WTC11 (cell line): ENCODE measurements at regions not wholly inside any gene's neighbourhood (a gene's known extent, or its start where the extent isn't known, plus 50 kb on each side); places are given as distances from the start of the nearest gene placed in this dataset.
"Not testable (repeated sequence)": the region's sequence is repeated elsewhere in the genome, so short reads cannot be mapped to it uniquely, and the experiment has no call there.

Experiments used
- ATAC-seq: fragments of 200-7000 bp; cut with Tn5 transposase; 2 replicates; pipeline ENCODE4 v1.10.0; 2021; ENCODE audit warnings: mild to moderate bottlenecking, moderate library complexity
- CTCF ChIA-PET: fragments of 300-600 bp; sonication (Branson Sonifier 250); formaldehyde crosslinking; loops from one replicate; lab custom pipeline; 2021; ENCODE audit warnings: antibody characterized with exemption; lab: Charles Lee
- POLR2A ChIA-PET: fragments of 350-600 bp; sonication (Branson Sonifier 250); formaldehyde crosslinking; loops from one replicate; lab custom pipeline; 2021; ENCODE audit warnings: antibody characterized with exemption; lab: Charles Lee
- DNase-seq: peaks from one replicate; pipeline ENCODE4 v3.0.0; 2021; ENCODE audit warnings: low spot score
- H3K27ac Mint-ChIP-seq: 2 replicates; pipeline ENCODE4 v1.8.0; 2021; ENCODE audit warnings: mixed read lengths
- H3K27me3 Mint-ChIP-seq: 2 replicates; pipeline ENCODE4 v1.8.0; 2021; ENCODE audit warnings: low read depth, mild to moderate bottlenecking, moderate library complexity, mixed read lengths
- H3K36me3 Mint-ChIP-seq: 2 replicates; pipeline ENCODE4 v1.8.0; 2021; ENCODE audit warnings: mixed read lengths
- H3K4me1 Mint-ChIP-seq: 2 replicates; pipeline ENCODE4 v1.8.0; 2022; ENCODE audit warnings: mixed read lengths
- H3K4me3 Mint-ChIP-seq: 2 replicates; pipeline ENCODE4 v1.8.0; 2021; ENCODE audit warnings: mild to moderate bottlenecking, moderate library complexity, mixed read lengths
- H3K9me3 Mint-ChIP-seq: 2 replicates; pipeline ENCODE4 v1.8.0; 2021; ENCODE audit warnings: mixed read lengths
- ELF4 ChIP-seq: sonication (generic); formaldehyde crosslinking; IDR thresholded peaks from 2 replicates; pipeline ENCODE4 v1.8.1; 2022; ENCODE audit warnings: low read depth, mild to moderate bottlenecking, moderate library complexity, missing genetic modification reagents
- FOXK1 ChIP-seq: sonication (generic); formaldehyde crosslinking; IDR thresholded peaks from 2 replicates; pipeline ENCODE4 v1.8.0; 2022; ENCODE audit warnings: mild to moderate bottlenecking, moderate library complexity, missing genetic modification reagents
- JAZF1 ChIP-seq: fragments of 250-450 bp; sonication (Bioruptor Pico); IDR thresholded peaks from 2 replicates; pipeline ENCODE4 v1.9.0; 2021; ENCODE audit warnings: moderate library complexity, mild to moderate bottlenecking, inconsistent platforms
- MYBL2 ChIP-seq: sonication (generic); formaldehyde crosslinking; IDR thresholded peaks from 2 replicates; pipeline ENCODE4 v1.8.1; 2023; ENCODE audit warnings: mild to moderate bottlenecking, moderate library complexity, missing genetic modification reagents
- NR2C2 ChIP-seq: sonication (generic); formaldehyde crosslinking; IDR thresholded peaks from 2 replicates; pipeline ENCODE4 v1.8.0; 2022; ENCODE audit warnings: mild to moderate bottlenecking, missing genetic modification reagents
- OVOL2 ChIP-seq: fragments of 250-450 bp; sonication (Bioruptor Pico); IDR thresholded peaks from 2 replicates; pipeline ENCODE4 v1.9.0; 2021; ENCODE audit warnings: mild to moderate bottlenecking, borderline replicate concordance
- SP1 ChIP-seq: sonication (generic); formaldehyde crosslinking; conservative IDR thresholded peaks from 2 replicates; pipeline ENCODE4 v1.8.1; 2022; ENCODE audit warnings: missing genetic modification reagents
- TCF7 ChIP-seq: sonication (generic); formaldehyde crosslinking; IDR thresholded peaks from 2 replicates; pipeline ENCODE4 v1.8.0; 2022; ENCODE audit warnings: mild to moderate bottlenecking, low read depth, missing genetic modification reagents, moderate library complexity
- TF ChIP-seq, protein P1 (sequence below): sonication (generic); formaldehyde crosslinking; IDR thresholded peaks from 2 replicates; pipeline ENCODE4 v1.8.0; 2022; ENCODE audit warnings: mild to moderate bottlenecking, missing genetic modification reagents
- TF ChIP-seq, protein P2 (sequence below): sonication (generic); formaldehyde crosslinking; conservative IDR thresholded peaks from 2 replicates; pipeline ENCODE4 v1.8.1; 2022; ENCODE audit warnings: mild to moderate bottlenecking, missing genetic modification reagents
- TF ChIP-seq, protein P3 (sequence below): sonication (generic); formaldehyde crosslinking; IDR thresholded peaks from 2 replicates; pipeline ENCODE4 v1.8.1; 2023; ENCODE audit warnings: mild to moderate bottlenecking, missing genetic modification reagents, moderate library complexity
- TF ChIP-seq, protein P4 (sequence below): fragments of 250-450 bp; sonication (Bioruptor Pico); IDR thresholded peaks from 2 replicates; pipeline ENCODE4 v1.9.0; 2021; ENCODE audit warnings: mild to moderate bottlenecking, borderline replicate concordance
- TF ChIP-seq, protein P5 (sequence below): sonication (generic); formaldehyde crosslinking; conservative IDR thresholded peaks from 2 replicates; pipeline ENCODE4 v1.8.1; 2023; ENCODE audit warnings: mild to moderate bottlenecking, low read depth, missing genetic modification reagents, moderate library complexity
- TF ChIP-seq, protein P6 (sequence below): sonication (generic); formaldehyde crosslinking; IDR thresholded peaks from 2 replicates; pipeline ENCODE4 v1.8.1; 2023; ENCODE audit warnings: mild to moderate bottlenecking, missing genetic modification reagents, borderline replicate concordance
- TF ChIP-seq, protein P7 (sequence below): sonication (generic); formaldehyde crosslinking; IDR thresholded peaks from 2 replicates; pipeline ENCODE4 v1.8.1; 2023; ENCODE audit warnings: mild to moderate bottlenecking, missing genetic modification reagents, moderate library complexity

DNA sequence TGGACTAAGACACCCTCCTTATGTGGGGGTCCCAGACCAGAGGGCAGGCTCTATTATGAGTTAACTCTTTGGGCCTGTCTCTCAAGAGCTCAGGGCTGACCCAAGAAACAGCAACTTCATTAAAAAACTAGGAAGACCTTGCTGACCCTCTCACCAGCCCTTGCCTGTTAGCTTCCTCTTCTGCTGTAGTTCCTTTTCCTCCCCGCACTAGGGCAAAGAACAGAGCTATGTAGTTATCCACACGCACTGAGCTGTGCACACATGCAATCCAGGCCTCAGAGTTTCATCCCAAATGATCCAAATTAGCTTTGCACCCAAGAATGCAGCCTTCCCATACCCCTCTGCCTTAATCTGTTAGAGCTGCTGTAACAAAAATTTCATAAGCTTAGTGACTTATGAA is 539.6 kb upstream of the CADM1 start:
- TF ChIP-seq NR2C2 (CRISPR knock-in tag): no peak
- TF ChIP-seq, protein P1, sequence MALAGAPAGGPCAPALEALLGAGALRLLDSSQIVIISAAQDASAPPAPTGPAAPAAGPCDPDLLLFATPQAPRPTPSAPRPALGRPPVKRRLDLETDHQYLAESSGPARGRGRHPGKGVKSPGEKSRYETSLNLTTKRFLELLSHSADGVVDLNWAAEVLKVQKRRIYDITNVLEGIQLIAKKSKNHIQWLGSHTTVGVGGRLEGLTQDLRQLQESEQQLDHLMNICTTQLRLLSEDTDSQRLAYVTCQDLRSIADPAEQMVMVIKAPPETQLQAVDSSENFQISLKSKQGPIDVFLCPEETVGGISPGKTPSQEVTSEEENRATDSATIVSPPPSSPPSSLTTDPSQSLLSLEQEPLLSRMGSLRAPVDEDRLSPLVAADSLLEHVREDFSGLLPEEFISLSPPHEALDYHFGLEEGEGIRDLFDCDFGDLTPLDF (CRISPR knock-in tag): no peak
- TF ChIP-seq, protein P2, sequence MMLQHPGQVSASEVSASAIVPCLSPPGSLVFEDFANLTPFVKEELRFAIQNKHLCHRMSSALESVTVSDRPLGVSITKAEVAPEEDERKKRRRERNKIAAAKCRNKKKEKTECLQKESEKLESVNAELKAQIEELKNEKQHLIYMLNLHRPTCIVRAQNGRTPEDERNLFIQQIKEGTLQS: no peak
- POLR2A ChIA-PET: no interaction called here
- ATAC-seq: no peak
- CTCF ChIA-PET: interaction anchor here (1.1 to 1.5 kb wide), 2 partner anchors 29 to 54 kb away, joined by 3 read pairs; no protein-coding TSS in a partner anchor
- no peaks in the 10 kb centered on the region for H3K9me3 Mint-ChIP-seq
- no peak overlapping the region for H3K27ac Mint-ChIP-seq
- no peak for DNase-seq
- H3K4me3 Mint-ChIP-seq: no peak overlapping the region
- no peaks in the 10 kb centered on the region for H3K36me3 Mint-ChIP-seq
- H3K4me1 Mint-ChIP-seq: peaks cover 15% of the 10 kb centered on the region
- H3K27me3 Mint-ChIP-seq: peaks cover 3% of the 10 kb centered on the region

DNA sequence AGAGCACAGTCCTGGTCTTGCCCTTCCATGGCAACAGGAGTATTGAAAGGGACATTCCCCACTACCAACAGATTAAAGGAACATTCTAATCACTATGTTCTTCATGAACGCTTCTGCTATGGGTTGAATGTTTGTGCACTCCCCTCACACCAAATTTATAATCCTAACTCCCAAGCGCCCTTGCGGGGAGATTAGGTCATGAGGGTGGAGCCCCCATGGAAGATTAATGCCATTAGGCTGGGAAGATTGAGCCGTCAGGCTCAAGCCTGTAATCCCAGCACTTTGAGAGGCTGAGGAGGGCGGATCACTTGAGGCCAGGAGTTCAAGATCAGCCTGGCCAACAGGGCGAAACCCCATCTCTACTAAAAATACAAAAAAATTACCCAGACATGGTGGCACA is 538.8 kb upstream of the CADM1 start:
- H3K36me3 Mint-ChIP-seq, H3K27me3 Mint-ChIP-seq, ATAC-seq, DNase-seq, POLR2A ChIA-PET, H3K27ac Mint-ChIP-seq, H3K9me3 Mint-ChIP-seq, H3K4me3 Mint-ChIP-seq: not testable (repeated sequence)
- peaks cover 15% of the 10 kb centered on the region for H3K4me1 Mint-ChIP-seq
- CTCF ChIA-PET: interaction anchor here (1.8 kb wide), 1 partner anchor 30 kb away, joined by 5 read pairs; no protein-coding TSS in a partner anchor

DNA sequence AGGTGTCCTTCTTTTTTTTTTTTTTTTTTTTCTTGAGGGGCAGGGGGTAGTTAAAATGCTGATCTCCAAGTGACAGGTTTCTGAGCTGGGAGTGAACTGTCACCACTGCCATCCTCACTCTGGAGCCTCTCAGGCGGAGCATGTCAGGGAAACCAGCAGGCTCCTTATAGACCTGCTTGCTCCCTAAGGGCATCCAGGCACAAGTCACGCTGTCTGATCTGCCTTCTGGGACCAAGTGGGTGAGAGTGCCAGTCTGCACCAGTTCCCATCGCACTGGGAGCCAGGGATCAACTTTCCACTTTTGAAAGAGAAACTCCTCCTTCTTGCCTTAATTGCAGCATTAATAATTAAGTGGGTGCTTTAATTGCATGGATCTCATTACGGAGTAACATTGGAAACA is 537.9 kb upstream of the CADM1 start:
- no peaks in the 10 kb centered on the region for H3K9me3 Mint-ChIP-seq
- CTCF ChIA-PET: interaction anchor here (1.8 kb wide), 1 partner anchor 31 kb away, joined by 5 read pairs; no protein-coding TSS in a partner anchor
- peaks cover 15% of the 10 kb centered on the region for H3K4me1 Mint-ChIP-seq
- no peak for ATAC-seq
- DNase-seq: no peak
- H3K4me3 Mint-ChIP-seq: no peak overlapping the region
- H3K36me3 Mint-ChIP-seq: no peaks in the 10 kb centered on the region
- no peak overlapping the region for H3K27ac Mint-ChIP-seq
- POLR2A ChIA-PET: interaction anchor here (0.6 to 0.7 kb wide), 3 partner anchors 55 to 297 kb away, joined by 4 to 5 read pairs (median 5); no protein-coding TSS in a partner anchor
- peaks cover 2% of the 10 kb centered on the region for H3K27me3 Mint-ChIP-seq
- TF ChIP-seq OVOL2: no peak
- TF ChIP-seq MYBL2: no peak
- TF ChIP-seq, protein P3, sequence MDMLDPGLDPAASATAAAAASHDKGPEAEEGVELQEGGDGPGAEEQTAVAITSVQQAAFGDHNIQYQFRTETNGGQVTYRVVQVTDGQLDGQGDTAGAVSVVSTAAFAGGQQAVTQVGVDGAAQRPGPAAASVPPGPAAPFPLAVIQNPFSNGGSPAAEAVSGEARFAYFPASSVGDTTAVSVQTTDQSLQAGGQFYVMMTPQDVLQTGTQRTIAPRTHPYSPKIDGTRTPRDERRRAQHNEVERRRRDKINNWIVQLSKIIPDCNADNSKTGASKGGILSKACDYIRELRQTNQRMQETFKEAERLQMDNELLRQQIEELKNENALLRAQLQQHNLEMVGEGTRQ (CRISPR knock-in tag): no peak
- no peak for TF ChIP-seq SP1 (CRISPR knock-in tag)
- no peak for TF ChIP-seq FOXK1 (CRISPR knock-in tag)
- TF ChIP-seq NR2C2 (CRISPR knock-in tag): no peak
- TF ChIP-seq ELF4 (CRISPR knock-in tag): no peak
- TF ChIP-seq, protein P4, sequence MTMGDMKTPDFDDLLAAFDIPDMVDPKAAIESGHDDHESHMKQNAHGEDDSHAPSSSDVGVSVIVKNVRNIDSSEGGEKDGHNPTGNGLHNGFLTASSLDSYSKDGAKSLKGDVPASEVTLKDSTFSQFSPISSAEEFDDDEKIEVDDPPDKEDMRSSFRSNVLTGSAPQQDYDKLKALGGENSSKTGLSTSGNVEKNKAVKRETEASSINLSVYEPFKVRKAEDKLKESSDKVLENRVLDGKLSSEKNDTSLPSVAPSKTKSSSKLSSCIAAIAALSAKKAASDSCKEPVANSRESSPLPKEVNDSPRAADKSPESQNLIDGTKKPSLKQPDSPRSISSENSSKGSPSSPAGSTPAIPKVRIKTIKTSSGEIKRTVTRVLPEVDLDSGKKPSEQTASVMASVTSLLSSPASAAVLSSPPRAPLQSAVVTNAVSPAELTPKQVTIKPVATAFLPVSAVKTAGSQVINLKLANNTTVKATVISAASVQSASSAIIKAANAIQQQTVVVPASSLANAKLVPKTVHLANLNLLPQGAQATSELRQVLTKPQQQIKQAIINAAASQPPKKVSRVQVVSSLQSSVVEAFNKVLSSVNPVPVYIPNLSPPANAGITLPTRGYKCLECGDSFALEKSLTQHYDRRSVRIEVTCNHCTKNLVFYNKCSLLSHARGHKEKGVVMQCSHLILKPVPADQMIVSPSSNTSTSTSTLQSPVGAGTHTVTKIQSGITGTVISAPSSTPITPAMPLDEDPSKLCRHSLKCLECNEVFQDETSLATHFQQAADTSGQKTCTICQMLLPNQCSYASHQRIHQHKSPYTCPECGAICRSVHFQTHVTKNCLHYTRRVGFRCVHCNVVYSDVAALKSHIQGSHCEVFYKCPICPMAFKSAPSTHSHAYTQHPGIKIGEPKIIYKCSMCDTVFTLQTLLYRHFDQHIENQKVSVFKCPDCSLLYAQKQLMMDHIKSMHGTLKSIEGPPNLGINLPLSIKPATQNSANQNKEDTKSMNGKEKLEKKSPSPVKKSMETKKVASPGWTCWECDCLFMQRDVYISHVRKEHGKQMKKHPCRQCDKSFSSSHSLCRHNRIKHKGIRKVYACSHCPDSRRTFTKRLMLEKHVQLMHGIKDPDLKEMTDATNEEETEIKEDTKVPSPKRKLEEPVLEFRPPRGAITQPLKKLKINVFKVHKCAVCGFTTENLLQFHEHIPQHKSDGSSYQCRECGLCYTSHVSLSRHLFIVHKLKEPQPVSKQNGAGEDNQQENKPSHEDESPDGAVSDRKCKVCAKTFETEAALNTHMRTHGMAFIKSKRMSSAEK (CRISPR knock-in tag): no peak
- no peak for TF ChIP-seq TCF7 (CRISPR knock-in tag)
- TF ChIP-seq, protein P5, sequence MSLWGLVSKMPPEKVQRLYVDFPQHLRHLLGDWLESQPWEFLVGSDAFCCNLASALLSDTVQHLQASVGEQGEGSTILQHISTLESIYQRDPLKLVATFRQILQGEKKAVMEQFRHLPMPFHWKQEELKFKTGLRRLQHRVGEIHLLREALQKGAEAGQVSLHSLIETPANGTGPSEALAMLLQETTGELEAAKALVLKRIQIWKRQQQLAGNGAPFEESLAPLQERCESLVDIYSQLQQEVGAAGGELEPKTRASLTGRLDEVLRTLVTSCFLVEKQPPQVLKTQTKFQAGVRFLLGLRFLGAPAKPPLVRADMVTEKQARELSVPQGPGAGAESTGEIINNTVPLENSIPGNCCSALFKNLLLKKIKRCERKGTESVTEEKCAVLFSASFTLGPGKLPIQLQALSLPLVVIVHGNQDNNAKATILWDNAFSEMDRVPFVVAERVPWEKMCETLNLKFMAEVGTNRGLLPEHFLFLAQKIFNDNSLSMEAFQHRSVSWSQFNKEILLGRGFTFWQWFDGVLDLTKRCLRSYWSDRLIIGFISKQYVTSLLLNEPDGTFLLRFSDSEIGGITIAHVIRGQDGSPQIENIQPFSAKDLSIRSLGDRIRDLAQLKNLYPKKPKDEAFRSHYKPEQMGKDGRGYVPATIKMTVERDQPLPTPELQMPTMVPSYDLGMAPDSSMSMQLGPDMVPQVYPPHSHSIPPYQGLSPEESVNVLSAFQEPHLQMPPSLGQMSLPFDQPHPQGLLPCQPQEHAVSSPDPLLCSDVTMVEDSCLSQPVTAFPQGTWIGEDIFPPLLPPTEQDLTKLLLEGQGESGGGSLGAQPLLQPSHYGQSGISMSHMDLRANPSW (CRISPR knock-in tag): no peak
- TF ChIP-seq JAZF1 (CRISPR knock-in tag): no peak
- TF ChIP-seq, protein P6, sequence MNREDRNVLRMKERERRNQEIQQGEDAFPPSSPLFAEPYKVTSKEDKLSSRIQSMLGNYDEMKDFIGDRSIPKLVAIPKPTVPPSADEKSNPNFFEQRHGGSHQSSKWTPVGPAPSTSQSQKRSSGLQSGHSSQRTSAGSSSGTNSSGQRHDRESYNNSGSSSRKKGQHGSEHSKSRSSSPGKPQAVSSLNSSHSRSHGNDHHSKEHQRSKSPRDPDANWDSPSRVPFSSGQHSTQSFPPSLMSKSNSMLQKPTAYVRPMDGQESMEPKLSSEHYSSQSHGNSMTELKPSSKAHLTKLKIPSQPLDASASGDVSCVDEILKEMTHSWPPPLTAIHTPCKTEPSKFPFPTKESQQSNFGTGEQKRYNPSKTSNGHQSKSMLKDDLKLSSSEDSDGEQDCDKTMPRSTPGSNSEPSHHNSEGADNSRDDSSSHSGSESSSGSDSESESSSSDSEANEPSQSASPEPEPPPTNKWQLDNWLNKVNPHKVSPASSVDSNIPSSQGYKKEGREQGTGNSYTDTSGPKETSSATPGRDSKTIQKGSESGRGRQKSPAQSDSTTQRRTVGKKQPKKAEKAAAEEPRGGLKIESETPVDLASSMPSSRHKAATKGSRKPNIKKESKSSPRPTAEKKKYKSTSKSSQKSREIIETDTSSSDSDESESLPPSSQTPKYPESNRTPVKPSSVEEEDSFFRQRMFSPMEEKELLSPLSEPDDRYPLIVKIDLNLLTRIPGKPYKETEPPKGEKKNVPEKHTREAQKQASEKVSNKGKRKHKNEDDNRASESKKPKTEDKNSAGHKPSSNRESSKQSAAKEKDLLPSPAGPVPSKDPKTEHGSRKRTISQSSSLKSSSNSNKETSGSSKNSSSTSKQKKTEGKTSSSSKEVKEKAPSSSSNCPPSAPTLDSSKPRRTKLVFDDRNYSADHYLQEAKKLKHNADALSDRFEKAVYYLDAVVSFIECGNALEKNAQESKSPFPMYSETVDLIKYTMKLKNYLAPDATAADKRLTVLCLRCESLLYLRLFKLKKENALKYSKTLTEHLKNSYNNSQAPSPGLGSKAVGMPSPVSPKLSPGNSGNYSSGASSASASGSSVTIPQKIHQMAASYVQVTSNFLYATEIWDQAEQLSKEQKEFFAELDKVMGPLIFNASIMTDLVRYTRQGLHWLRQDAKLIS (CRISPR knock-in tag): no peak
- TF ChIP-seq, protein P7, sequence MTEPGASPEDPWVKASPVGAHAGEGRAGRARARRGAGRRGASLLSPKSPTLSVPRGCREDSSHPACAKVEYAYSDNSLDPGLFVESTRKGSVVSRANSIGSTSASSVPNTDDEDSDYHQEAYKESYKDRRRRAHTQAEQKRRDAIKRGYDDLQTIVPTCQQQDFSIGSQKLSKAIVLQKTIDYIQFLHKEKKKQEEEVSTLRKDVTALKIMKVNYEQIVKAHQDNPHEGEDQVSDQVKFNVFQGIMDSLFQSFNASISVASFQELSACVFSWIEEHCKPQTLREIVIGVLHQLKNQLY (CRISPR knock-in tag): no peak
